ENCODE measurements at regions not wholly inside any gene's neighbourhood (a gene's known extent, or its start where the extent isn't known, plus 50 kb on each side); places are given as distances from the start of the nearest gene placed in this dataset.

DNA sequence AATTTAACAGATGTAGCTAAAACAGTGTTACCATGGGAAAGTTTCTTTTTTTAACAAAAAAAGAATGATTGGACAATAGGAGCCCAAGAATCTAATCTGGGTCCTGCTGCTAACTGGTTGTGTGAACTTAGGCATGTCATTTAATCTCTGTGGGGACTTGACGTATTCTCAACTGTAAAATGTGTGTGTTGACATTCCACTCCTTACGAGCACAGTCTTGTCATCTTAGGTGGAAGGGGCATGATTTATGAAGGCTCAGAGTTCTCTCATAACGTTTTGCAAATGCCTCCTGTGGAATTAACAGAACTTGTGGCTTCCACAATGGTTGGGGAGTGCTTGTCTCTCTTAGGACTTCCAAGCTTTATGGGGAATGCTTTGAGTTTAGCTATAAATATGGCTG lies 125.9 kb upstream of the SATB2 start:
- no peak for TF ChIP-seq POLR2A (IDR thresholded peaks at IDR 0.05; ENCODE audit: low read depth, low read length)
- no peak for TF ChIP-seq EZH2 (IDR thresholded peaks at IDR 0.05; ENCODE audit: borderline replicate concordance, low read depth, low read length, severe bottlenecking)
- TF ChIP-seq FOS (IDR thresholded peaks at IDR 0.05; ENCODE audit: borderline replicate concordance, insufficient read depth, low read length), result no peak
- no peak for TF ChIP-seq MAX (IDR thresholded peaks at IDR 0.05; ENCODE audit: insufficient read depth, insufficient read length)
- TF ChIP-seq GATA2 (IDR thresholded peaks at IDR 0.05; ENCODE audit: insufficient read depth, insufficient read length, low read depth, low read length), result no peak
- no peak for TF ChIP-seq CTCF (IDR thresholded peaks at IDR 0.05; ENCODE audit: extremely low read depth in 1 of 2, insufficient read depth in 1 of 2, low read depth in 1 of 2, low read length in 2 of 2)
- no peak for TF ChIP-seq MYC (IDR thresholded peaks at IDR 0.05; ENCODE audit: low read depth, low read length)
- no peak for TF ChIP-seq POLR2AphosphoS5 (IDR thresholded peaks at IDR 0.05; ENCODE audit: insufficient read depth, low read depth, low read length)
- no peak for TF ChIP-seq JUN (IDR thresholded peaks at IDR 0.05; ENCODE audit: borderline replicate concordance, insufficient read depth, insufficient read length, low read depth)
- intact Hi-C loops (cut with micrococcal nuclease), result no loop called here
- no peaks in the 10 kb centered on the region for H4K20me1 ChIP-seq (replicated peaks; ENCODE audit: control insufficient read depth, extremely low read depth, insufficient read depth, low read length)
- H3K9ac ChIP-seq (replicated peaks; ENCODE audit: extremely low read depth, insufficient read depth, low read length), result no peak overlapping the region
- ChIA-PET CTCF (no interaction called here), POLR2A (no interaction called here)
- no peak overlapping the region for H3K27ac ChIP-seq (ENCODE audit: insufficient read depth, low read depth, low read length)
- no peaks in the 10 kb centered on the region for H3K79me2 ChIP-seq (ENCODE audit: control insufficient read depth, insufficient read depth, low read length)
- H3K36me3 ChIP-seq (ENCODE audit: control insufficient read depth in 2 of 2, extremely low read depth in 1 of 2, insufficient read depth in 2 of 2, low read length in 2 of 2), result no peaks in the 10 kb centered on the region
- DNase-seq (ENCODE audit: low read depth, low spot score) (no peak), FAIRE-seq (no peak)
- BruUV-seq (replicated peaks), result no TSS peak
- no peak overlapping the region for H3K4me3 ChIP-seq (replicated peaks in 1 of 3; ENCODE audit: insufficient read depth in 1 of 3, low read depth in 1 of 3, low read length in 3 of 3)
- peaks cover 0 to 4% of the 10 kb centered on the region in 2 experiments for H3K27me3 ChIP-seq (ENCODE audit: control insufficient read depth in 2 of 2, insufficient read depth in 2 of 2, low read length in 2 of 2)
- no peaks in the 10 kb centered on the region for H3K4me1 ChIP-seq (ENCODE audit: control insufficient read depth, extremely low read depth, insufficient read depth, low read length)
- no peak overlapping the region for H2AFZ ChIP-seq (ENCODE audit: low read depth, low read length)
- H3K9me3 ChIP-seq (replicated peaks; ENCODE audit: control insufficient read depth, insufficient read depth, low read length), result no peaks in the 10 kb centered on the region
- dilution Hi-C loops (cut with MboI; ENCODE audit: extremely low pct_ligation_motif_present, low sequenced_read_pairs), result no loop called here
- H3K4me2 ChIP-seq (ENCODE audit: insufficient read depth, low read length), result no peak overlapping the region
- no peaks in the 10 kb centered on the region for H3K9me1 ChIP-seq (replicated peaks; ENCODE audit: control insufficient read depth, extremely low read depth, insufficient read depth, low read length)

Measured in endothelial cell of umbilical vein (primary cell).